GM10266 (cell line): ENCODE measurements at regions not wholly inside any gene's neighbourhood (a gene's known extent, or its start where the extent isn't known, plus 50 kb on each side); places are given as distances from the start of the nearest gene placed in this dataset.
"Not testable (repeated sequence)": the region's sequence is repeated elsewhere in the genome, so short reads cannot be mapped to it uniquely, and the experiment has no call there.

Experiments used
- DNase-seq: peaks from one replicate; pipeline ENCODE4 v3.0.0; 2012; ENCODE audit errors: extremely low spot score
- TF ChIP-seq, protein P1 (sequence below): IDR thresholded peaks from 2 replicates; pipeline ENCODE4 v1.5.1; 2012; ENCODE audit warnings: mild to moderate bottlenecking, low read depth; ENCODE audit not compliant: control insufficient read depth, insufficient read depth; ENCODE audit errors: missing control alignments

DNA sequence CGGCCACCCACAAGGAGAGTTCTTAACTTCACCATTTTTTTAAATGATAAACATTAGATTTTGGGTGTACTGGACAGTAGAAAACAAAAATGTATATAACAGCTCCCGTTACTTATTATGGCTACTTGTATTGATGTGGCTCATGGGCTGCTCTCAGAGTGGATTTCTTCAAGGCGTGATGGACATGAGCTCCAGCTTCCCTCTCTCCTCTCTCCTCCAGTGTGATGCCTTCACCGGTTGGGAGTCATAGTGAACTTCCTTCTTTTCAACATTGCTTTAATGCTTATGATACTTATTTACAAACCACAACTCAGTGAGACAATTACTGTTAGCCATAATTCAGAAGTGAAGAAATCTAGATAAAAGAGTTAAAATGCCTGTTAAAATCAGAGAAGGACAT, 515.2 kb downstream of the RNF144A start:
- no peak for DNase-seq
- TF ChIP-seq, protein P1, sequence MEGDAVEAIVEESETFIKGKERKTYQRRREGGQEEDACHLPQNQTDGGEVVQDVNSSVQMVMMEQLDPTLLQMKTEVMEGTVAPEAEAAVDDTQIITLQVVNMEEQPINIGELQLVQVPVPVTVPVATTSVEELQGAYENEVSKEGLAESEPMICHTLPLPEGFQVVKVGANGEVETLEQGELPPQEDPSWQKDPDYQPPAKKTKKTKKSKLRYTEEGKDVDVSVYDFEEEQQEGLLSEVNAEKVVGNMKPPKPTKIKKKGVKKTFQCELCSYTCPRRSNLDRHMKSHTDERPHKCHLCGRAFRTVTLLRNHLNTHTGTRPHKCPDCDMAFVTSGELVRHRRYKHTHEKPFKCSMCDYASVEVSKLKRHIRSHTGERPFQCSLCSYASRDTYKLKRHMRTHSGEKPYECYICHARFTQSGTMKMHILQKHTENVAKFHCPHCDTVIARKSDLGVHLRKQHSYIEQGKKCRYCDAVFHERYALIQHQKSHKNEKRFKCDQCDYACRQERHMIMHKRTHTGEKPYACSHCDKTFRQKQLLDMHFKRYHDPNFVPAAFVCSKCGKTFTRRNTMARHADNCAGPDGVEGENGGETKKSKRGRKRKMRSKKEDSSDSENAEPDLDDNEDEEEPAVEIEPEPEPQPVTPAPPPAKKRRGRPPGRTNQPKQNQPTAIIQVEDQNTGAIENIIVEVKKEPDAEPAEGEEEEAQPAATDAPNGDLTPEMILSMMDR: no peak

DNA sequence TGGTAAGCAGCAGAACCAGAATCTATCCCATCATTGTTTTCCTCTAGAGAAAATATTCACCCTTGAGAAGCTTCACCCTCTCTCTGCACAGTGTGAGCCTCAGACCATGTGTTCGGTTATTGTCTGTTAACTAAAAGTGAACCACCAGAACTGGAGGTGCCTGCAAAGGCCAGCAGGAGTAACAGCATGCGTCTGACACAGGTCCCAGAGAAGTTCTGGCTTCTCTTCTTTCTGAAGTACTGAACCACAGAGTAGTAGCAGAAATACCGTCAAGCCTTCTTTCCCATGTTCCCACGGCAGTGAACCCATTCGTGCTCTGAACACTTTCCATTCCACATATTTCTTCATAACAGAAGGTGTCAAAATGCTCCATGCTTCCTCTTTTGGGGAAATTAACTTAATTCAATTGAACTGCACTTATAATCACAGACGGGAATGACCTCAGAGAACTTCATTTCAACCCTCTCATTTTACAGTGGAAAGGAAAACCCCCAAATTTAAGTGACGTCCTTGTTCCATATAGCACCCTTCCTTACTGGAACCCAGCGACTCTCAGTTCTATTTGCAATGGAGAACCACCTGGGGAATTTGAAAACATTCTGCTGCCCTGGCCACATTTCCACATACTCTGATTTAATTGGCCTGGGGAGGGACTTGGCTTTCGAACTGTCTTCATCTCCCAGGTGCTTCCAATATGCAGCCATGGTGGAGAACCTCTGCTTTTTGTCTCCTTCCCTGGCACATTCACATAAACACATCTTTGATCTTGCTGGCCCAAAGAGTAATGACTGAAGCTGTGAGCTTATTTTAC, 519.1 kb downstream of the RNF144A start:
- DNase-seq: no peak
- TF ChIP-seq, protein P1: no peak

DNA sequence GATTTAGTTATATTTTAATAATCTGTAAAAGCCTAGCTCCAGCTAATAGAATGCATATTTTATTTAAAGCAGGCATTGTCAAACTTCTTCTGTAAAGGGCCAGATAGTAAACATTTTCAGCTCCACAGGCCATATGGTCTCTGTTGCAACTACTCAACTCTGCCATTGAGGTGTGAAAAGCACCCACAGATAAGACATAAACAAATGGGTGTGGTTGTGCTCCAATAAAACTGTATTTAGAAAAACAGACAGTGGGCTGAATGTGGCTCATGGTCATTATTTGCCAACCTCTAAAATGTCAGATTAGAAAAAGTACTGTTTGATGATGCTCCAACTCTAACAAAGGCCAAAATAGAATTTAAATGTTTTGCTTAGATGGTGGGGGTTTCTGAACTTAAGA, 519.9 kb downstream of the RNF144A start:
- TF ChIP-seq, protein P1: no peak
- no peak for DNase-seq

DNA sequence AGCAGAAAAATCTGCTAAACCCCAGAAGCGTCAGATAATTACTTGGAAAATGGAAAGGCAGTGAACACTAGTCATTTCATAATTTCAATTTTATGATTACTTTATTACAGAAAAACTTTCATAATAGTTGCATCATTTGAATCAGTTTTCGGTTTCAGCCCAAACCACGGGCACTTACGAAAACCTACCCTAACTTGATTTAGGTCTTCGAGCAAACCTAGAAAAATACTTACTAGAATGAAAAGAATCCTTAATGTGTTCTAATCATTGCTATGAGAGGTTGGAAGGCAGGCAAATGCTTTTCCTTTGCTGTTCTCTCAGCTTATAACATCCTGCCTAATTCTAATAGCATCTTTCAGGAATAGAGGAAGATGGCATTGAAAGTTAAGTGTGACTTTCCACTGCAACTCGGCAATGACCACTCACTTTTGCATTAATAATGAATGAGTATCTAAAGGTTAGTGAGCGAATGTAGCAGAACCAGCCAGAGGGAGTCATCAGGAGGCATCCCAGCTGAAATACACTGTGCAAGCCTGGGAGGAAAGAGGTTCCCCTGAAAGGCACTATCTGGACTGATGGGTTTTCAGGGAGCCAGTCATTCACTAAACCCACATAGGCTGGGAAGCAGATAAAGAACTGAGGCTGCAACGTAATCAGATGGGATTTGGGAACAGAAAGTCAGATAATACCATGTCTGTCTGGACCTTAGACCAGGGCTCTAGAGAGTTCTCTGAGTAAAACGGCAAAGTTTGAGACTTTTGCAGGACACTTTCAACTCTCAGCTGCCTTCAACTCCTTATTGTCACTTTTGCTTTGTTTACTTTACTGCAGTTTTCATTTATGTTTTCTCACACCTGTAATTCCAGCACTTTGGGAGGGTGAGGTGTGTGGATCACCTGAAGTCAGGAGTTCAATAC, 520.8 kb downstream of the RNF144A start:
- TF ChIP-seq, protein P1: no peak
- no peak for DNase-seq

DNA sequence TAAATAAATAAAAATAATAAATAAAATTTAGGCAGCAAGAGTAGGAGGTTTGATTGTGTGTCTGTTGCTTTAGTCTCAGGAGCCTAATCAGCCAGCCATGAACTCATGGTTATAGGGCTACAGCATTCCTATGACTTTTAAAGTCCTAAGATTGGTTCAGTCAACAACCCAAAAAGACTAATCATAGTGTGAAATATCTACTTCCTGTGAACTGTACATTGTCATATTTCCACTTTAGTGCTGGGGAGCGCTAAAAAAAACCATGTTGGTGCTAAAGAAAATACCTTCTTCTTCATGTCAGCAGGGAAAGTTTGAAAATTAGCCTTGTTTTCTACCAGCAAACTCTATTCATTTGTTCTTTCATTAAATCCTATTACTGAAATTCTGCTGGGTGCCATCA, 521.6 kb downstream of the RNF144A start:
- no peak for DNase-seq
- TF ChIP-seq, protein P1: no peak

DNA sequence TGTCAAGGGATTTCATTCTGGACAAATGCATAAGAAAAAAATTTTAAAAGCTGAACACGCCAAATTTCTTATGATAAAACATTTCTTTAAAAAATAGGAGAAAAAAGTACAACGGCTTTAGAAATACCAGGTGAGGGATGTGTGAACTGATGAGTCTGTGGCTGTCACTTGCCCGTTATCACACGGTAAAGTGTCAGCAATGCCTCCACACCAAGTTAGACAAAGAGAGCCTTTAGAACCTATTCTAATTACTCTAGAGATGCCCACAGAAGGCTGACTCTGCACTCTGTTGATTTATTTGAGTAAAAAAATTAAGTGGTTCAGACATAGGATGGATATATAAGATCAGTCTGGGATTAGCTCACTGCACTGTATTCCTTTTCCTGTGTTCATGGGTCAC, 523.8 kb downstream of the RNF144A start:
- DNase-seq: no peak
- TF ChIP-seq, protein P1: no peak

DNA sequence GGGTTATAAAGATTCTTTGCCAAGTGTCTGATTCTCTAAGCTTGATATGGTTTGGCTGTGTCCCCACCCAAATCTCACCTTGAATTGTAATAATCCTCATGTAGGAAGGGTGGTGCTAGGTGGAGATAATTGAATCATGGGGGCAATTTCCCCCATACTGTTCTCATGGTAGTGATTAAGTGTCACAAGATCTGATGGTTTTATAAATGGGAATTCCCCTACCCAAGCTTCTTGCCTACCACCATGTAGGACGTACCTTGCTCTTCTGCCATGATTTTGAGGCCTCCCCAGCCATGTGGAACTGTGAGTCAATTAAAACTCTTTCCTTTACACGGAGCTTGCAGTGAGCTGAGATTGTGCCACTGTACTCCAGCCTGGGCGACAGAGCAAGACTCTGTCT, 524.6 kb downstream of the RNF144A start:
- DNase-seq: not testable (repeated sequence)
